ENCODE measurements at regions not wholly inside any gene's neighbourhood (a gene's known extent, or its start where the extent isn't known, plus 50 kb on each side); places are given as distances from the start of the nearest gene placed in this dataset.

DNA sequence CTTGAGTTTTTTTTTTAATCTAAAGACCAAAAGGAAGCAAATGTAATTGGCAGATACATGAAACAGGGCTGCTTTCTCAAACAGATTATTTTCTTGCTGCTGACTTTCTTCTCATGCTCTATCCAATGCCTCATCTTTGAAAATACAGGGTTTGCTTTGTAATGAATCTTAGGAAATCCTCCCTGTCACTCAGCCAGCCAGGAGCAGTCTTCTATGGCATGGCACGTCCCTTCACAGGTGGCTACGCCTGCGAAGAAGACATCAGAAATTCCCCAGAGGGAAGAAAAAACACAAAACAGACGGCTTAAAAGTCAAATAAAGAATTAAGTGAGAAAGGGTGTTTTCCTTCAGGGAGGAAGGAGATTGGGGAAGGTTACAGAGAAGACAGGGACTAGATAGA, 242.5 kb downstream of the IGSF11 start:
- DNase-seq (no peak), ATAC-seq (ENCODE audit: insufficient read depth, low FRiP score) (no peak)
- no peaks in the 10 kb centered on the region for H3K4me1 ChIP-seq (ENCODE audit: control insufficient read depth in 5 of 5, insufficient read depth in 5 of 5, low read length in 5 of 5)
- no peaks in the 10 kb centered on the region for H3K36me3 ChIP-seq (ENCODE audit: control insufficient read depth in 4 of 4, insufficient read depth in 4 of 4, low read length in 4 of 4)
- no peak overlapping the region for H3K4me3 ChIP-seq
- H3K9me3 ChIP-seq (ENCODE audit: control insufficient read depth in 4 of 4, insufficient read depth in 3 of 4, low read length in 3 of 4), result peaks cover 0 to 4% (median 0%) of the 10 kb centered on the region in 4 donors
- 71 to 77% methylated on average over 4 of the region's 4 CpGs for WGBS, 2 donors
- no peak overlapping the region for H3K9ac ChIP-seq (ENCODE audit: insufficient read depth in 1 of 2, low read length in 2 of 2)
- no peak overlapping the region for H3K27ac ChIP-seq (ENCODE audit: low read depth in 1 of 2, low read length in 1 of 2)
- no peaks in the 10 kb centered on the region for H3K27me3 ChIP-seq (ENCODE audit: control insufficient read depth in 3 of 3, insufficient read depth in 3 of 3, low read length in 2 of 3)
- TF ChIP-seq, protein P1, sequence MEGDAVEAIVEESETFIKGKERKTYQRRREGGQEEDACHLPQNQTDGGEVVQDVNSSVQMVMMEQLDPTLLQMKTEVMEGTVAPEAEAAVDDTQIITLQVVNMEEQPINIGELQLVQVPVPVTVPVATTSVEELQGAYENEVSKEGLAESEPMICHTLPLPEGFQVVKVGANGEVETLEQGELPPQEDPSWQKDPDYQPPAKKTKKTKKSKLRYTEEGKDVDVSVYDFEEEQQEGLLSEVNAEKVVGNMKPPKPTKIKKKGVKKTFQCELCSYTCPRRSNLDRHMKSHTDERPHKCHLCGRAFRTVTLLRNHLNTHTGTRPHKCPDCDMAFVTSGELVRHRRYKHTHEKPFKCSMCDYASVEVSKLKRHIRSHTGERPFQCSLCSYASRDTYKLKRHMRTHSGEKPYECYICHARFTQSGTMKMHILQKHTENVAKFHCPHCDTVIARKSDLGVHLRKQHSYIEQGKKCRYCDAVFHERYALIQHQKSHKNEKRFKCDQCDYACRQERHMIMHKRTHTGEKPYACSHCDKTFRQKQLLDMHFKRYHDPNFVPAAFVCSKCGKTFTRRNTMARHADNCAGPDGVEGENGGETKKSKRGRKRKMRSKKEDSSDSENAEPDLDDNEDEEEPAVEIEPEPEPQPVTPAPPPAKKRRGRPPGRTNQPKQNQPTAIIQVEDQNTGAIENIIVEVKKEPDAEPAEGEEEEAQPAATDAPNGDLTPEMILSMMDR (IDR thresholded peaks at IDR 0.05; ENCODE audit: control extremely low read depth, extremely low read depth), result no peak

DNA sequence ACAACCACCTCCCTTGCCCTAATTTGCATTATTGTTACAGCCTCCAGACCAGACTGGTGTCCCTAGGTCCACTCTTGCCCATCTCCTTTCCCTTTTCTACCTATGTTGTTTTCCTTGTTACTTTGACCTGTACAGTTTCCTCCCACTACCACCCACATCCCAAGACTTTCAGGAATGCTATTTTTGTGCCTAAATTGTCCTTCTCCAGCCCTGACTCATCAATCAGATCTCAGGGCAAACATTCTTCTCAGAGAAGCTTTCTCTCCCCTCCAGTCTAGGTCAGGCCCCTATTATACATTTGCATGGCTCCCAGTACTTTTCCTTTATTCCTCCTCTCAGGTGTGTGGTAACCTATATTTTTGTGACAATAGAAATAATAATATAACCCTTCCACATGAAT, 241.5 kb downstream of the IGSF11 start:
- ATAC-seq (ENCODE audit: insufficient read depth, low FRiP score) (no peak), DNase-seq (no peak)
- Histone ChIP-seq H3K27ac (ENCODE audit: low read depth in 1 of 2, low read length in 1 of 2) (no peak overlapping the region), H3K9ac (ENCODE audit: insufficient read depth in 1 of 2, low read length in 2 of 2) (no peak overlapping the region), H3K4me3 (no peak overlapping the region), H3K9me3 (ENCODE audit: control insufficient read depth in 4 of 4, insufficient read depth in 3 of 4, low read length in 3 of 4) (peaks cover 0 to 2% (median 0%) of the 10 kb centered on the region in 4 donors), H3K27me3 (ENCODE audit: control insufficient read depth in 3 of 3, insufficient read depth in 3 of 3, low read length in 2 of 3) (no peaks in the 10 kb centered on the region), H3K4me1 (ENCODE audit: control insufficient read depth in 5 of 5, insufficient read depth in 5 of 5, low read length in 5 of 5) (no peaks in the 10 kb centered on the region), H3K36me3 (ENCODE audit: control insufficient read depth in 4 of 4, insufficient read depth in 4 of 4, low read length in 4 of 4) (no peaks in the 10 kb centered on the region)
- TF ChIP-seq, protein P1 (IDR thresholded peaks at IDR 0.05; ENCODE audit: control extremely low read depth, extremely low read depth), result no peak

DNA sequence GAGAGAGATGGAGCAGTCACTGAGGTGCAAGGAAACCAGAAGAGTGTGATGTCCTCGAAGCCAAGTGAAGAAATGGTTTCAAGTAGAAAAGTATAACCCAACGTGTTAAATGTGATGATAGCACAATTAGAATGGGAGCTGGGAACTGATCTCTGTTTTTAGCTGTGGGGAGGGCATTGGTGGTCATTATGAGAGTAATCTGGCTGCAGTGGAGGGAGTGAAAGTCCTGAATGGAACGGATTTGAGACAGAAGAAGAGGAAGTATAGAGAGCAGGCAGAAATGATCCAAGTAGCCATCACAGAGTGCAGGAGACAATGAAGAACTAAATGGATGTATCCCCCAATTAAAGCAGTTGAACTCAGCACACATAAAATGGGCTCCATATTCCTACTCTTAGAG, 235.3 kb downstream of the IGSF11 start:
- H3K27ac ChIP-seq (ENCODE audit: low read depth in 1 of 2, low read length in 1 of 2), result no peak overlapping the region
- no peak for ATAC-seq (ENCODE audit: insufficient read depth, low FRiP score)
- H3K4me3 ChIP-seq, result no peak overlapping the region
- TF ChIP-seq, protein P1 (IDR thresholded peaks at IDR 0.05; ENCODE audit: control extremely low read depth, extremely low read depth), result no peak
- H3K4me1 ChIP-seq (ENCODE audit: control insufficient read depth in 5 of 5, insufficient read depth in 5 of 5, low read length in 5 of 5), result peaks cover 0 to 5% (median 0%) of the 10 kb centered on the region in 5 donors
- H3K27me3 ChIP-seq (ENCODE audit: control insufficient read depth in 3 of 3, insufficient read depth in 3 of 3, low read length in 2 of 3), result no peaks in the 10 kb centered on the region
- no peak for DNase-seq
- H3K9ac ChIP-seq (ENCODE audit: insufficient read depth in 1 of 2, low read length in 2 of 2), result no peak overlapping the region
- no peaks in the 10 kb centered on the region for H3K36me3 ChIP-seq (ENCODE audit: control insufficient read depth in 4 of 4, insufficient read depth in 4 of 4, low read length in 4 of 4)
- WGBS, 2 donors, result 72 to 81% methylated on average over 3 of the region's 3 CpGs
- no peaks in the 10 kb centered on the region for H3K9me3 ChIP-seq (ENCODE audit: control insufficient read depth in 4 of 4, insufficient read depth in 3 of 4, low read length in 3 of 4)

DNA sequence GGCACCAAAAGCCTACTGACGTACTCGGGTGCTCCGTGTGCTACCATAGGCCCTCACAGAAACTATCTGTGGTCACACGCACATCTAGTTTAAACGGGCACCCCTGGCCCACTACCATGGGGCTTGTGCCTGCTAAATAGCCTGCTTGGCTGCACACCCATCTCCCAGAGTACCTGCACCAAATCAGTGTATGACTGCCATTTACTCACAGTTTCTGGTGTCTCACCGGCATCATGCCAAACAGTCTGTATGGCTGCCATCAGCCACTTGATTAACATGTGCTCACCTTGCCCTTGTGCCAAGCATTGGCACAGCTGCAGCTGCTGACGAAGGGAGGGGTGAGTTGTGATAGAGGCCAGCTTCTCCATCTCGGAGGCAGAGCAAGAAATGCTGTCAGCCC, 232.7 kb downstream of the IGSF11 start:
- H3K36me3 ChIP-seq (ENCODE audit: control insufficient read depth in 4 of 4, insufficient read depth in 4 of 4, low read length in 4 of 4), result no peaks in the 10 kb centered on the region
- no peak overlapping the region for H3K4me3 ChIP-seq
- DNase-seq (no peak), ATAC-seq (ENCODE audit: insufficient read depth, low FRiP score) (no peak)
- no peaks in the 10 kb centered on the region for H3K27me3 ChIP-seq (ENCODE audit: control insufficient read depth in 3 of 3, insufficient read depth in 3 of 3, low read length in 2 of 3)
- H3K4me1 ChIP-seq (ENCODE audit: control insufficient read depth in 5 of 5, insufficient read depth in 5 of 5, low read length in 5 of 5), result peaks cover 0 to 5% (median 0%) of the 10 kb centered on the region in 5 donors
- H3K9me3 ChIP-seq (ENCODE audit: control insufficient read depth in 4 of 4, insufficient read depth in 3 of 4, low read length in 3 of 4), result no peaks in the 10 kb centered on the region
- TF ChIP-seq, protein P1 (IDR thresholded peaks at IDR 0.05; ENCODE audit: control extremely low read depth, extremely low read depth), result no peak
- H3K9ac ChIP-seq (ENCODE audit: insufficient read depth in 1 of 2, low read length in 2 of 2), result no peak overlapping the region
- 78 to 88% methylated on average over 8 of the region's 8 CpGs for WGBS, 2 donors
- H3K27ac ChIP-seq (ENCODE audit: low read depth in 1 of 2, low read length in 1 of 2), result no peak overlapping the region
